ENCODE measurements at regions not wholly inside any gene's neighbourhood (a gene's known extent, or its start where the extent isn't known, plus 50 kb on each side); places are given as distances from the start of the nearest gene placed in this dataset.

- no peaks in the 10 kb centered on the region for H3K27me3 Mint-ChIP-seq (ENCODE audit: low read depth)
- H3K27ac Mint-ChIP-seq (ENCODE audit: unreplicated experiment) = no peak overlapping the region
- H3K36me3 Mint-ChIP-seq (ENCODE audit: low read depth) = no peaks in the 10 kb centered on the region
- no peaks in the 10 kb centered on the region for H3K4me1 Mint-ChIP-seq
- DNase-seq (ENCODE audit: low read depth, low spot score) = no peak
- peaks cover 3% of the 10 kb centered on the region for H3K9me3 Mint-ChIP-seq
- TF ChIP-seq CTCF (conservative IDR thresholded peaks at IDR 0.05) = no peak
- H3K4me3 Mint-ChIP-seq = no peak overlapping the region
These were observed 208.0 kb downstream of the GALR1 start for GRCh38 chr18:77457681-77458080.

GRCh38 chr18:77461062-77461688 lies 211.5 kb downstream of the GALR1 start:
- DNase-seq (ENCODE audit: low read depth, low spot score) = no peak
- no peak overlapping the region for H3K27ac Mint-ChIP-seq (ENCODE audit: unreplicated experiment)

GRCh38 chr18:77464917-77465316 lies 215.3 kb downstream of the GALR1 start:
- no peak for TF ChIP-seq CTCF (conservative IDR thresholded peaks at IDR 0.05)
- no peaks in the 10 kb centered on the region for H3K27me3 Mint-ChIP-seq (ENCODE audit: low read depth)
- no peak overlapping the region for H3K4me3 Mint-ChIP-seq
- H3K9me3 Mint-ChIP-seq = no peaks in the 10 kb centered on the region
- no peaks in the 10 kb centered on the region for H3K36me3 Mint-ChIP-seq (ENCODE audit: low read depth)
- H3K4me1 Mint-ChIP-seq = no peaks in the 10 kb centered on the region
- no peak overlapping the region for H3K27ac Mint-ChIP-seq (ENCODE audit: unreplicated experiment)
- no peak for DNase-seq (ENCODE audit: low read depth, low spot score)

More at GRCh38 chr18:77461062-77461688, 211.5 kb downstream of the GALR1 start:
- no peaks in the 10 kb centered on the region for H3K36me3 Mint-ChIP-seq (ENCODE audit: low read depth)
- H3K4me1 Mint-ChIP-seq = no peaks in the 10 kb centered on the region
- no peak overlapping the region for H3K4me3 Mint-ChIP-seq
- H3K9me3 Mint-ChIP-seq = no peaks in the 10 kb centered on the region
- TF ChIP-seq CTCF (conservative IDR thresholded peaks at IDR 0.05) = no peak
- H3K27me3 Mint-ChIP-seq (ENCODE audit: low read depth) = no peaks in the 10 kb centered on the region

- no peak overlapping the region for H3K27ac Mint-ChIP-seq (ENCODE audit: unreplicated experiment)
- TF ChIP-seq CTCF (conservative IDR thresholded peaks at IDR 0.05) = no peak
- no peak for DNase-seq (ENCODE audit: low read depth, low spot score)
- H3K4me3 Mint-ChIP-seq = no peak overlapping the region
- peaks cover 6% of the 10 kb centered on the region for H3K4me1 Mint-ChIP-seq
- H3K36me3 Mint-ChIP-seq (ENCODE audit: low read depth) = no peaks in the 10 kb centered on the region
- no peaks in the 10 kb centered on the region for H3K9me3 Mint-ChIP-seq
- H3K27me3 Mint-ChIP-seq (ENCODE audit: low read depth) = no peaks in the 10 kb centered on the region
These were observed 217.2 kb downstream of the GALR1 start for GRCh38 chr18:77466890-77467289.

GRCh38 chr18:77469131-77469530 lies 219.5 kb downstream of the GALR1 start:
- no peaks in the 10 kb centered on the region for H3K9me3 Mint-ChIP-seq
- H3K27ac Mint-ChIP-seq (ENCODE audit: unreplicated experiment) = no peak overlapping the region
- no peak for DNase-seq (ENCODE audit: low read depth, low spot score)
- H3K4me3 Mint-ChIP-seq = no peak overlapping the region
- H3K4me1 Mint-ChIP-seq = peaks cover 6% of the 10 kb centered on the region
- H3K36me3 Mint-ChIP-seq (ENCODE audit: low read depth) = no peaks in the 10 kb centered on the region
- H3K27me3 Mint-ChIP-seq (ENCODE audit: low read depth) = no peaks in the 10 kb centered on the region
- no peak for TF ChIP-seq CTCF (conservative IDR thresholded peaks at IDR 0.05)

Measured in neural crest cell (in vitro differentiated cells).